GM10266 (cell line): ENCODE measurements at regions not wholly inside any gene's neighbourhood (a gene's known extent, or its start where the extent isn't known, plus 50 kb on each side); places are given as distances from the start of the nearest gene placed in this dataset.

ENCODE experiments used
- DNase-seq: peaks from one replicate; pipeline ENCODE4 v3.0.0; 2012; ENCODE audit errors: extremely low spot score
- TF ChIP-seq, protein P1 (sequence below): IDR thresholded peaks from 2 replicates; pipeline ENCODE4 v1.5.1; 2012; ENCODE audit warnings: mild to moderate bottlenecking, low read depth; ENCODE audit not compliant: control insufficient read depth, insufficient read depth; ENCODE audit errors: missing control alignments

DNA sequence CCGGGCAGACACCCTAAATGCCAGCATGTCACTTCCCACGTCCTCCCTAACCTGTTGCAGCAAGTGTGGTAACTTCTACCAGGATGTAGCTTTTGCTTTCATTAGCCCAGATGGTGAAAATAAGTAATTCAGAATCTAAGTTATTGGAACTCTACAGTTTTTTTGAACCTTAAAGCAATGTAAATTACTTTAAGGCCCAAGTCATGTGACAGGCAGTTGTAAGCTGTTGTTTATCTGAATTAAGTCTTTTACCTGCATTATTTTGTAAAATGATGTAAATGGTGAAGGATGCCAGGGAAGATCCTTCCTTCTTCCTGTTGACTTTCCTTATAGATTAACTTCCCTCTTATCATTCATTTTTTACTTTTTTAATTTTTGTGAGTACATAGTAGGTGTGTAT is 670.2 kb downstream of the SEMA5A start:
- no peak for DNase-seq
- TF ChIP-seq, protein P1, sequence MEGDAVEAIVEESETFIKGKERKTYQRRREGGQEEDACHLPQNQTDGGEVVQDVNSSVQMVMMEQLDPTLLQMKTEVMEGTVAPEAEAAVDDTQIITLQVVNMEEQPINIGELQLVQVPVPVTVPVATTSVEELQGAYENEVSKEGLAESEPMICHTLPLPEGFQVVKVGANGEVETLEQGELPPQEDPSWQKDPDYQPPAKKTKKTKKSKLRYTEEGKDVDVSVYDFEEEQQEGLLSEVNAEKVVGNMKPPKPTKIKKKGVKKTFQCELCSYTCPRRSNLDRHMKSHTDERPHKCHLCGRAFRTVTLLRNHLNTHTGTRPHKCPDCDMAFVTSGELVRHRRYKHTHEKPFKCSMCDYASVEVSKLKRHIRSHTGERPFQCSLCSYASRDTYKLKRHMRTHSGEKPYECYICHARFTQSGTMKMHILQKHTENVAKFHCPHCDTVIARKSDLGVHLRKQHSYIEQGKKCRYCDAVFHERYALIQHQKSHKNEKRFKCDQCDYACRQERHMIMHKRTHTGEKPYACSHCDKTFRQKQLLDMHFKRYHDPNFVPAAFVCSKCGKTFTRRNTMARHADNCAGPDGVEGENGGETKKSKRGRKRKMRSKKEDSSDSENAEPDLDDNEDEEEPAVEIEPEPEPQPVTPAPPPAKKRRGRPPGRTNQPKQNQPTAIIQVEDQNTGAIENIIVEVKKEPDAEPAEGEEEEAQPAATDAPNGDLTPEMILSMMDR: no peak

DNA sequence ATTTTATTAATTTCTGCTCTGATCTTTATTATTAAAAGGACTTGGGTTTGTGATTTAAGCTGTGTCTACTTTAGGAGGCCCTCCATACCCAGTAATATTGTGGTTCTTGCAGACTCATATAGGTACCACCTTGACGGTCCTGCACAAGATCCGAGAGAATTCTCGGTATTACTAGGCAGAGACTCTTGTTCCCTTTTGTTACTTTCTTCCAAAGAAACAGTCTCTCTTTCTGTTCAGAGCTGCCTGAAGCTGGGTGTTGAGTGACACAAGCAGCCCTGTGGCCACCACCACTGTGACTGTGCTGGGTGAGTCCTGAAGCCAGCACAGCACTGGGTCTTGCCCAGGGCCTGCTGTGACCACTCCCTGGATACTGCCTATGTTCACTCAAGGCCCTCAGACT is 666.6 kb downstream of the SEMA5A start:
- DNase-seq: no peak
- TF ChIP-seq, protein P1: no peak

DNA sequence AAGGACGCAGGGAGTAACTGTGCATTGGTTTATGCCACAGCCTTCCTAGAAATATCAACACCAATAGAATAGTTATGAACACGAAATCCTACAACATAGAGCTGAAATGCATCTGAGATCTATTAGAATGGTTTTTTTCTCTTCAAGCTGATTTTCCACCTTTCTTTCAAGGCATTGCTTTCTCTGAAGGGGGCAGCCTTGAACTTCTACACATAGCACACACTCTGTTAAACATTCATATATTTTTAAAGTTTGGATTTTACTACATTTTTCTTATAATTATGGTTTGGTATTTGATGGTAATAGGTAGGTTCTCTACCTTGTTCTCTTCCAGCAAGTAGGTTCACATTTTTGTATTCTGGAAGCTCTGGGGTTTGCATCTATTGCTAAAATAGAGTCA is 661.8 kb downstream of the SEMA5A start:
- TF ChIP-seq, protein P1: no peak
- DNase-seq: no peak

DNA sequence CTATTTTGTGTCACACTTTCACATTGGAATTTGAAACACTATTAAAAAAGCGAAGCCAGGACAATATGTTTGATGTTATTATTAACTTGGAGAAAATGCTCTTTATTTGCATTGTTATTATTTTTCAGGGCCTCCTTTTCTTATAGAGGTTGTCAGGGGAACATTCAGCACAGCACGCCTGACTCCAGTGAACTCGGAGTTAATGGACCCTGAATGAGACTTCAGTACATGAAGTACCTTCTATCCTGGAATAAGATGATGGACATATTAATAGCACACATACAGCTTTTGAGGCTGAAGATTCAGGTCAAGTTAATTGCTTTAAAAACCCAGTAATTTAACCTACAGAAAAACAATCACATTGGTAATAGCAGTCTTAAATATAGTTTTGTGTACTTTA is 652.9 kb downstream of the SEMA5A start:
- no peak for DNase-seq
- TF ChIP-seq, protein P1: no peak

DNA sequence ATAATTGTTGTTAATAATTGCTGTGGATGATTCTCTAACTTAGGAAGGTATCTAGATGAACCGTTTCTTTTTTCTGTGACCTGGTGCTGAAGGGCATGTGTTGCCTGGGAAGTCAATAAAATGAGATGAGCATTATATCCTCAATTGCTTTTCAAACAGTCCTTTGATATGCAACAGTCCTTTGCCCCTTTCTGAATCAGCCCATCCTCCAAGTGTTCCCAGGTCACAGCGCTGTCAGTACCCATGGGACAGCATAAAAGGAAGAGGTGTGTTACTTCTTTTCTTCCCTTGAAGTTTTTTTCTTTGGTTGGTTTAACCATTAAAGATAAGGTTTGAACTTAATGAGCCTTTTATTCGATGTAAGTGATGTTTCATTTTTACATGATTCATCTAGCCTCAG is 651.8 kb downstream of the SEMA5A start:
- TF ChIP-seq, protein P1: no peak
- no peak for DNase-seq

DNA sequence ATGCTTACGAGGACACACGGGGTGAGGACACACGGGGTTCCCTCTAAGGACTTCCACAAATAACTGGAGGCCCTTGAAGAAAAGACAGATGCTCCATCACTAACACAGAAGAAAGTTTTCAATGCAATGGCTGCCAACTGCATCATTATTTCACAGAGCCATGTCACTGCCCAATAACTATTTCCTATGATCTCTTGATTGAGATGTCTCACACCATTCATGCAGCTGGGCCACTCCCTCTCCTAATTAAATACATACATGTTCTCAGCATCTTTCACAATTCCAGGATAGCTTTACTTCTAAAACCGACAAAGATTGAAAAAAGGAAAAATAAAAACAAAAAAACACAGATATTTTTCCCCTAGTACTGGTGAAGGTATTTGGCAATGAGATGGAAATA is 650.8 kb downstream of the SEMA5A start:
- DNase-seq: no peak
- TF ChIP-seq, protein P1: no peak

DNA sequence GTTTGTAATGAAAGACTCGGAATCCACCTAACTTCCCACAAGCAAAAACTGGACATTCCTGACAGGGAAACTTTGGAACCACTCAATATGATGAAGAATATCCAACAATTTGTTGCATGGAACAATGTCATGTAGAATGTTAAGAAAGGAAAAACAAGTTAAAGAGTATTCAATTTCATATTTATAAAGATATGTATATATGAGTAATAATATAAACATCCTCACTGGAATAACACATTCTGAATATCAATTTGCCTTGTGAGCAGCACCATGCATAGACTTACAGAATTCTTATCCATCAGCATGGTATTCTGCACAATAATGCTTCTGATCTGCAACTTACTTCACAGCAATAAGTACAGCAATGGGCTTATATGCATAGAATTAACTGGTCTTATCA is 650.3 kb downstream of the SEMA5A start:
- TF ChIP-seq, protein P1: no peak
- no peak for DNase-seq
